Bronchial epithelial cell (primary cell): ENCODE measurements at regions not wholly inside any gene's neighbourhood (a gene's known extent, or its start where the extent isn't known, plus 50 kb on each side); places are given as distances from the start of the nearest gene placed in this dataset.

Experiments used
- DNase-seq: peaks from one replicate; pipeline ENCODE4 v3.0.0-alpha.2; 2010; ENCODE audit warnings: low read depth
- FAIRE-seq: peaks from 2 replicates; lab custom pipeline; 2011; peaks lifted over from hg19 to GRCh38; lab: Jason Lieb, UNC
- H3K27me3 ChIP-seq: 2 replicates; pipeline ENCODE4 v1.5.1; 2011; ENCODE audit warnings: low read length; ENCODE audit not compliant: control insufficient read depth, insufficient read depth
- H3K36me3 ChIP-seq: 2 replicates; pipeline ENCODE4 v1.5.1; 2011; ENCODE audit warnings: low read length; ENCODE audit not compliant: control insufficient read depth, insufficient read depth
- H3K4me3 ChIP-seq: 2 replicates; pipeline ENCODE4 v1.5.1; 2011; ENCODE audit warnings: mild to moderate bottlenecking, low read depth, low read length, control low read depth
- TF ChIP-seq, protein P1 (sequence below): IDR thresholded peaks from 2 replicates; pipeline ENCODE4 v1.5.1; 2011; ENCODE audit warnings: mild to moderate bottlenecking, moderate library complexity, low read length, control low read depth, inconsistent platforms; ENCODE audit not compliant: insufficient read depth, severe bottlenecking

DNA sequence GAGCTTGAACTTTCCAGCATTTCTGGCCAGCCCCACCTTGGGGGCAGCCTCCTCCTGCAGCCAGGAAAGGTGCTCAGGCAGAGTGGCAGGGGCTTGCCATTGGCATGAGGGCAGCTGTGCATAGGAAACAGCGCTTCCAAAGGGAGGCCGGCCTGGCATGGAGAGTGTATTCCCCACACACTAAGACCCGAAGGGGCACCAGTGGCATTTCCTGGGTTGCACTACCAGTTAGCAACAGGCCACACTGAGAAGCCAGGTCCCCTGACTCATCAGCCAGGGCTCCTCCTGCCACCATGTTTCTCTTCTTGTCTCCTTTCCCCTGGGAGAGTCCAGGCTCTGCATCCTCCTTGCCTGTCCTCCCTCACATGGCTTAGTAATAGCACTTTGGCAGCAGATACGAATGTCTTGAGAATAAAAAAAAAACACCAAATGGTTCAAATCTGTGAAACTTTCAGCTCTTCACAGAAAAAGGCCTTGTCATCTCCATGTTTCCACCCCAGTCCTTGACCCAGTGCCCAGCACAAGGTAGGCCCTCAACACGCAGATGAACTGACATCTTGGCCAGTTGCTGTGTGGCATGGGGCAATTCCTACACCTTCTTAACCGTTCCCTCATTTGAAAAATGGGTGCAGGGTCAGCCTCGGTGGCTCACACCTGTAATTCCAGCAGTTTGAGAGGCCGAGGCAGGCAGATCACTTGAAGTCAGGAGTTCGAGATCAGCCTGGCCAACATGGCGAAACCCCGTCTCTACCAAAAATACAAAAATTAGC lies 180.4 kb downstream of the SMAD6 start:
- DNase-seq: peak; percentile 24
- FAIRE-seq: no peak
- no peaks in the 10 kb centered on the region for H3K36me3 ChIP-seq
- TF ChIP-seq, protein P1, sequence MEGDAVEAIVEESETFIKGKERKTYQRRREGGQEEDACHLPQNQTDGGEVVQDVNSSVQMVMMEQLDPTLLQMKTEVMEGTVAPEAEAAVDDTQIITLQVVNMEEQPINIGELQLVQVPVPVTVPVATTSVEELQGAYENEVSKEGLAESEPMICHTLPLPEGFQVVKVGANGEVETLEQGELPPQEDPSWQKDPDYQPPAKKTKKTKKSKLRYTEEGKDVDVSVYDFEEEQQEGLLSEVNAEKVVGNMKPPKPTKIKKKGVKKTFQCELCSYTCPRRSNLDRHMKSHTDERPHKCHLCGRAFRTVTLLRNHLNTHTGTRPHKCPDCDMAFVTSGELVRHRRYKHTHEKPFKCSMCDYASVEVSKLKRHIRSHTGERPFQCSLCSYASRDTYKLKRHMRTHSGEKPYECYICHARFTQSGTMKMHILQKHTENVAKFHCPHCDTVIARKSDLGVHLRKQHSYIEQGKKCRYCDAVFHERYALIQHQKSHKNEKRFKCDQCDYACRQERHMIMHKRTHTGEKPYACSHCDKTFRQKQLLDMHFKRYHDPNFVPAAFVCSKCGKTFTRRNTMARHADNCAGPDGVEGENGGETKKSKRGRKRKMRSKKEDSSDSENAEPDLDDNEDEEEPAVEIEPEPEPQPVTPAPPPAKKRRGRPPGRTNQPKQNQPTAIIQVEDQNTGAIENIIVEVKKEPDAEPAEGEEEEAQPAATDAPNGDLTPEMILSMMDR: no peak
- no peak overlapping the region for H3K4me3 ChIP-seq
- no peaks in the 10 kb centered on the region for H3K27me3 ChIP-seq

DNA sequence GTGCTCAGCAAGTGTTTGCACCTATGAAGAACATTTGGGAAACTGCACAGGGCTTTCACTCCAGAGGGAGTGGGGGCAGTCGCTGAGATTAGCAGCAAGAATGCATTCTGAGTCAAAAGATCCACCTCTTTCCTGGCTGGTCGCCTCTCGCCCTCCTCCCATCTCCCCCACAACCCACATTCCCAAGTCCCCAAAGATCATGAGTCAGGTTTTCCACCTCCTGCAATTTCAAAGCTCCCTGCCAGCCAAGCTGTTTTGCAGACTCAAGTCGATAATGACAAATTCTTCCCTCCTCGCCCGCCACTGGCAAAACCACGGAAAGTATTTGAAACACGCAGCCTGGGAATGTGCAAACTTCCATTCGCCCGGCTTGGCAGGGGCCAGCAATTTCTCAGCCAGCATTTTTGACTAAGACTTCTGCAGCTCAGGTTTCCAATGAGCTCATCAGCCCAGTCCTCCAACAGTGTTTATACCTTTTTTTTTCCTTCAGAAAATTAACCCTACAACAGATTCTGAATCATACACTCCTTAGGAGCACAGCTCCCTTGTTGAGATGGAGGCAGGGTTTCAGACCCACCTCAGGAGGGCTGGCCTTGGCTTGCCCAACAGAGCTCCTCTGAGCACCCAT lies 181.4 kb downstream of the SMAD6 start:
- no peak overlapping the region for H3K4me3 ChIP-seq
- TF ChIP-seq, protein P1: no peak
- peak; percentile 97 for FAIRE-seq
- no peaks in the 10 kb centered on the region for H3K27me3 ChIP-seq
- H3K36me3 ChIP-seq: no peaks in the 10 kb centered on the region
- DNase-seq: peak; percentile 99

DNA sequence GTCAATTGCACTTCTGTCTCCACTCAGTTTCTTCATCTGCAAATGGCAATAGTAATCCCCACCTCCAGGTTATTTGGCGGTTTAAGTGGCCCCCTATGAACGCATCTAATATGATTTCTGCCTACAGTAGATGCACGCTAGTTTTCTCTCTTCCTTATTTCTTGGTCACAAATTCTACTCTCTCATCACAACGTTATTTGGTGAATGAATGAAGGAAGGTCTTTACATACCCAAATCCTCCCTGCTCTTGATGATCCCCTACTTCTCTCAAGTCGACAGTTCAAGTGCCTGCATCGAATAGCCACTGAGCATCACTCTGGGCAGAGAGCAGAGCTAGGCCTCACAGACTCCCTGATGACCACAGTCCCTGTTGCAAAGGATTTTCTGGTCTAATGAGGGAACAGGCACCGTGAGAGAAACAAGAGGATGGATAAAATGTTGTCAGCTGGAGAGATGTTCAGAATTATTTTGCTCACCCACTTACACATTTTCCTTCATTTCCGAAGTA lies 181.2 kb upstream of the SMAD3 start:
- Histone ChIP-seq H3K4me3 (no peak overlapping the region), H3K36me3 (no peaks in the 10 kb centered on the region), H3K27me3 (no peaks in the 10 kb centered on the region)
- TF ChIP-seq, protein P1: no peak
- DNase-seq (no peak), FAIRE-seq (no peak)

DNA sequence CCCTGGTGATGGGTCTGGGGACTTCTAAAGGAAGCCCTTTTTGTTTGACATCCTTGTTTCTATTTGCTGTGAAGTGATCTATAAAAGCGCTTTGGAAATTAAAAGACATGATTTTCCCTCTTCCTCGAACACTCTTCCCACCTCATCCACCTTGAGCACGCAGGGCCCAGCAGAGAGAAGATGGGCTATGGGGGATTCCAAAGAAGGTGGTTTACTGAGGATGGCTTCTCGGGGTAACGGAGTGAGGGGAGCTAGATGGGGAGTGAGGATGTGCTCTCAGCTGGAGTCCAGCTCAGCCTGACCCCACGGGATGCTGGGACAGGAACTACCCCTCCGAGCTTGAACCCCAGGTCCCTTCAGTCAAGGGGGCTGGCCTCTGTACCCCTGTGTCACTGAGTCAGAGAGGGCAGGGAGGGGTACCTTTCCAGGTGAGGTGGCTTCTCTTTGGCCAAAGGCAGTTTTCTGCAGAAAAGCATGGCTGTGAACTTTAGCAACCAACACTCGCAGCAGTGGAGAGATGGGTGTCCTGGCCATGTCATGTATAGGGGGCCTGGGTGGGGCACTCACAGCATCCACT lies 180.7 kb upstream of the SMAD3 start:
- no peak for DNase-seq
- FAIRE-seq: no peak
- no peak overlapping the region for H3K4me3 ChIP-seq
- H3K27me3 ChIP-seq: no peaks in the 10 kb centered on the region
- TF ChIP-seq, protein P1: no peak
- no peaks in the 10 kb centered on the region for H3K36me3 ChIP-seq

DNA sequence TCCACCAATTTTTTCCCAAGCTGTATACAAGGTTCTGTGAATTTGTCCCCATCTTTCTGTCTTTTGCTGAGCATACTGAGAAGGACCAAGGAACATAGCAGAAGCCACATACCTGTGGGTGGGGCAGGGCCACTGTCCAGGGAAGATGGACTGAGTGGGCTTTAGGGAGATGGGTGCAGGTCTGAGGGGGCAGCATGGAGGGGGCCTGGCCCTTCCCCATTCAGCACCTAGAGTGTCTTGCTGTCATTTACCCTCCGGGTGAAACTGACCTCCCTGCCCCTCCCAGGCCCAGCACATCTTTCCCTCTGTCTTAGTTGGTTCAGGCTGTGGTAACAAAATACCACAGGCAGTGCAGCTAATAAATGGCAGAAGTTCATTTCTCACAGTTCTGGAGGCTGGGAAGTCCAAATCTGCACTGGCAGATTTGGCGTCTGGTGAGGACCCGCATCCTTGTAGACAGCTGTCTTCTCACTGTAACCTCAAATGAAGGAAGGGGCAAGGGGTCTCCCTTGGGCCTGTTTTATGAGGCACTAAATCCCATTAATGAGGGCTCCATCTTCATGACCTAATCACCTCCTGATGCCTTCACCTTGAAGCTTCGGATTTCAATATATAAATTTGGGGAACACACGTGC lies 180.0 kb upstream of the SMAD3 start:
- H3K36me3 ChIP-seq: no peaks in the 10 kb centered on the region
- DNase-seq (no peak), FAIRE-seq (no peak)
- no peaks in the 10 kb centered on the region for H3K27me3 ChIP-seq
- TF ChIP-seq, protein P1: no peak
- H3K4me3 ChIP-seq: no peak overlapping the region
